ENCODE measurements at regions not wholly inside any gene's neighbourhood (a gene's known extent, or its start where the extent isn't known, plus 50 kb on each side); places are given as distances from the start of the nearest gene placed in this dataset.

GRCh38 chr12:115521771-115522409 lies 755.6 kb downstream of the MED13L start:
- Histone ChIP-seq H3K9me3 (ENCODE audit: low read length) (no peaks in the 10 kb centered on the region), H3K79me2 (replicated peaks; ENCODE audit: insufficient read depth, low read length) (no peaks in the 10 kb centered on the region), H3K4me2 (ENCODE audit: low read length) (no peak overlapping the region), H4K20me1 (ENCODE audit: insufficient read depth) (no peaks in the 10 kb centered on the region), H3F3A (ENCODE audit: insufficient read depth, low read length, poor library complexity, severe bottlenecking) (no peaks in the 10 kb centered on the region), H3K9me2 (ENCODE audit: insufficient read depth, low read length) (no peaks in the 10 kb centered on the region), H3K27me3 (ENCODE audit: insufficient read depth, low read depth, low read length) (no peaks in the 10 kb centered on the region), H3K36me3 (ENCODE audit: insufficient read depth, low read length) (no peaks in the 10 kb centered on the region), H2AFZ (ENCODE audit: low read depth, low read length) (no peak overlapping the region), H3K4me3 (ENCODE audit: low read length) (no peak overlapping the region), H3K9ac (ENCODE audit: low read length) (no peak overlapping the region), H3K27ac (ENCODE audit: low read length) (no peak overlapping the region)
- TF ChIP-seq SMC3 (conservative IDR thresholded peaks at IDR 0.05; ENCODE audit: poor library complexity) (no peak), RAD21 (conservative IDR thresholded peaks at IDR 0.05) (no peak), MXI1 (conservative IDR thresholded peaks at IDR 0.05; ENCODE audit: poor library complexity, severe bottlenecking) (no peak), TAF1 (IDR thresholded peaks at IDR 0.05; ENCODE audit: low read depth) (no peak), EZH2 (IDR thresholded peaks at IDR 0.05; ENCODE audit: borderline replicate concordance, insufficient read depth, low read length, poor library complexity, severe bottlenecking) (no peak), EP300 (conservative IDR thresholded peaks at IDR 0.05; ENCODE audit: poor library complexity, severe bottlenecking) (no peak), POLR2AphosphoS5 (IDR thresholded peaks at IDR 0.05) (no peak)
- TF ChIP-seq, protein P1, sequence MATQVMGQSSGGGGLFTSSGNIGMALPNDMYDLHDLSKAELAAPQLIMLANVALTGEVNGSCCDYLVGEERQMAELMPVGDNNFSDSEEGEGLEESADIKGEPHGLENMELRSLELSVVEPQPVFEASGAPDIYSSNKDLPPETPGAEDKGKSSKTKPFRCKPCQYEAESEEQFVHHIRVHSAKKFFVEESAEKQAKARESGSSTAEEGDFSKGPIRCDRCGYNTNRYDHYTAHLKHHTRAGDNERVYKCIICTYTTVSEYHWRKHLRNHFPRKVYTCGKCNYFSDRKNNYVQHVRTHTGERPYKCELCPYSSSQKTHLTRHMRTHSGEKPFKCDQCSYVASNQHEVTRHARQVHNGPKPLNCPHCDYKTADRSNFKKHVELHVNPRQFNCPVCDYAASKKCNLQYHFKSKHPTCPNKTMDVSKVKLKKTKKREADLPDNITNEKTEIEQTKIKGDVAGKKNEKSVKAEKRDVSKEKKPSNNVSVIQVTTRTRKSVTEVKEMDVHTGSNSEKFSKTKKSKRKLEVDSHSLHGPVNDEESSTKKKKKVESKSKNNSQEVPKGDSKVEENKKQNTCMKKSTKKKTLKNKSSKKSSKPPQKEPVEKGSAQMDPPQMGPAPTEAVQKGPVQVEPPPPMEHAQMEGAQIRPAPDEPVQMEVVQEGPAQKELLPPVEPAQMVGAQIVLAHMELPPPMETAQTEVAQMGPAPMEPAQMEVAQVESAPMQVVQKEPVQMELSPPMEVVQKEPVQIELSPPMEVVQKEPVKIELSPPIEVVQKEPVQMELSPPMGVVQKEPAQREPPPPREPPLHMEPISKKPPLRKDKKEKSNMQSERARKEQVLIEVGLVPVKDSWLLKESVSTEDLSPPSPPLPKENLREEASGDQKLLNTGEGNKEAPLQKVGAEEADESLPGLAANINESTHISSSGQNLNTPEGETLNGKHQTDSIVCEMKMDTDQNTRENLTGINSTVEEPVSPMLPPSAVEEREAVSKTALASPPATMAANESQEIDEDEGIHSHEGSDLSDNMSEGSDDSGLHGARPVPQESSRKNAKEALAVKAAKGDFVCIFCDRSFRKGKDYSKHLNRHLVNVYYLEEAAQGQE (IDR thresholded peaks at IDR 0.05; ENCODE audit: borderline replicate concordance): no peak
- TF ChIP-seq, protein P2, sequence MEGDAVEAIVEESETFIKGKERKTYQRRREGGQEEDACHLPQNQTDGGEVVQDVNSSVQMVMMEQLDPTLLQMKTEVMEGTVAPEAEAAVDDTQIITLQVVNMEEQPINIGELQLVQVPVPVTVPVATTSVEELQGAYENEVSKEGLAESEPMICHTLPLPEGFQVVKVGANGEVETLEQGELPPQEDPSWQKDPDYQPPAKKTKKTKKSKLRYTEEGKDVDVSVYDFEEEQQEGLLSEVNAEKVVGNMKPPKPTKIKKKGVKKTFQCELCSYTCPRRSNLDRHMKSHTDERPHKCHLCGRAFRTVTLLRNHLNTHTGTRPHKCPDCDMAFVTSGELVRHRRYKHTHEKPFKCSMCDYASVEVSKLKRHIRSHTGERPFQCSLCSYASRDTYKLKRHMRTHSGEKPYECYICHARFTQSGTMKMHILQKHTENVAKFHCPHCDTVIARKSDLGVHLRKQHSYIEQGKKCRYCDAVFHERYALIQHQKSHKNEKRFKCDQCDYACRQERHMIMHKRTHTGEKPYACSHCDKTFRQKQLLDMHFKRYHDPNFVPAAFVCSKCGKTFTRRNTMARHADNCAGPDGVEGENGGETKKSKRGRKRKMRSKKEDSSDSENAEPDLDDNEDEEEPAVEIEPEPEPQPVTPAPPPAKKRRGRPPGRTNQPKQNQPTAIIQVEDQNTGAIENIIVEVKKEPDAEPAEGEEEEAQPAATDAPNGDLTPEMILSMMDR (IDR thresholded peaks at IDR 0.05; ENCODE audit: poor library complexity, severe bottlenecking): no peak

DNA sequence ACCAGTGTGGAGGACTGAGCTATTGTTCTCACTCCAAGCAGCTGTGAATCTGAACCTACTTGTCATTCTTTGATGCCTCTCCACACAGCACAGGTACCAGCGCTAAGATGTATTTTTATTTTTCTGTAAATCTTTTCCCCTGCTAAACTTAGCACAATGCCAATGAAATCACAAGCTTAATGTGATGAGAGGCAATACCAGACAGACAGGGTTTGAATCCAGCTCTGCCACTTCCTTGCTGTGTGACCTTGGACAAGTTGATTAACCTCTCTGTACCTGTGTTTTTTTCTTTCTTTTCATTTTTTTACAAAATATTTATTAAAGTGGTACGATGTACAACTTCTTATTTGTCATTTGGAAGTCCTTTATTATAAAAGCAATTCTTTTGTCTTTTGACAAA lies 757.6 kb downstream of the MED13L start:
- no peaks in the 10 kb centered on the region for H3K9me3 ChIP-seq (ENCODE audit: low read length)
- no peak for TF ChIP-seq POLR2AphosphoS5 (IDR thresholded peaks at IDR 0.05)
- no peak for TF ChIP-seq MXI1 (conservative IDR thresholded peaks at IDR 0.05; ENCODE audit: poor library complexity, severe bottlenecking)
- no peak for TF ChIP-seq EZH2 (IDR thresholded peaks at IDR 0.05; ENCODE audit: borderline replicate concordance, insufficient read depth, low read length, poor library complexity, severe bottlenecking)
- TF ChIP-seq, protein P1 (IDR thresholded peaks at IDR 0.05; ENCODE audit: borderline replicate concordance): no peak
- no peak for TF ChIP-seq TAF1 (IDR thresholded peaks at IDR 0.05; ENCODE audit: low read depth)
- no peak for TF ChIP-seq SMC3 (conservative IDR thresholded peaks at IDR 0.05; ENCODE audit: poor library complexity)
- TF ChIP-seq, protein P2 (IDR thresholded peaks at IDR 0.05; ENCODE audit: poor library complexity, severe bottlenecking): no peak
- no peak for TF ChIP-seq RAD21 (conservative IDR thresholded peaks at IDR 0.05)
- no peak for TF ChIP-seq EP300 (conservative IDR thresholded peaks at IDR 0.05; ENCODE audit: poor library complexity, severe bottlenecking)
- no peaks in the 10 kb centered on the region for H3K79me2 ChIP-seq (replicated peaks; ENCODE audit: insufficient read depth, low read length)
- H3K4me3 ChIP-seq (ENCODE audit: low read length): no peak overlapping the region
- H3K4me2 ChIP-seq (ENCODE audit: low read length): no peak overlapping the region
- no peak overlapping the region for H3K27ac ChIP-seq (ENCODE audit: low read length)
- no peaks in the 10 kb centered on the region for H3K27me3 ChIP-seq (ENCODE audit: insufficient read depth, low read depth, low read length)
- no peak overlapping the region for H2AFZ ChIP-seq (ENCODE audit: low read depth, low read length)
- no peaks in the 10 kb centered on the region for H4K20me1 ChIP-seq (ENCODE audit: insufficient read depth)
- no peaks in the 10 kb centered on the region for H3F3A ChIP-seq (ENCODE audit: insufficient read depth, low read length, poor library complexity, severe bottlenecking)
- no peak overlapping the region for H3K9ac ChIP-seq (ENCODE audit: low read length)
- no peaks in the 10 kb centered on the region for H3K9me2 ChIP-seq (ENCODE audit: insufficient read depth, low read length)
- H3K36me3 ChIP-seq (ENCODE audit: insufficient read depth, low read length): no peaks in the 10 kb centered on the region
